ENCODE measurements at regions not wholly inside any gene's neighbourhood (a gene's known extent, or its start where the extent isn't known, plus 50 kb on each side); places are given as distances from the start of the nearest gene placed in this dataset.
"Not testable (repeated sequence)": the region's sequence is repeated elsewhere in the genome, so short reads cannot be mapped to it uniquely, and the experiment has no call there.

GRCh38 chr13:63541336-63541735 is 2125.7 kb upstream of the PCDH20 start:
- DNase-seq (ENCODE audit: low spot score), result no peak

- no peak for DNase-seq (ENCODE audit: low spot score)
Observed at GRCh38 chr13:63540061-63540460, 2124.4 kb upstream of the PCDH20 start.

- DNase-seq (ENCODE audit: low spot score), result no peak
Observed at GRCh38 chr13:63517371-63517770, 2101.7 kb upstream of the PCDH20 start.

GRCh38 chr13:63516124-63516523 is 2100.5 kb upstream of the PCDH20 start:
- DNase-seq (ENCODE audit: low spot score), result no peak

GRCh38 chr13:63514886-63515285 is 2099.2 kb upstream of the PCDH20 start:
- no peak for DNase-seq (ENCODE audit: low spot score)

DNA sequence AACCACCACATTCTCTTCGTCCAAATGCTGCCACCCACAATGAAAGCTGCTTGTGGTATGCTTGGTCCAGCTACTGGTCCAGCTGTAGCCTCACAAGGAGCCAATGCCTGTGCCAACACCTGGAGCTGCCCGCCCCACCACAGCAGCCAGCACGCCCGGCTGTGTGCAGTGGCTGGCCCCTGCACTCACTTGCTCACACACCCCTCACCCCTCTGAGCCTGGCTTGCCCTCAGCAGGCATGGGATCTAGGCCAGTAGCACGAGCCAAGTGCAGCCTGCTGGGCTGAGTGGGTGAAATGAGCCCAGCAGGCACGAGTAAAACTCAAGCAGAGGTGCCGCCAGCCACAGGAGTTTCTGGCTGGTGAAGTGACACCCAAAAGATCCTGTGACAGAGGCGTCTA is 2096.4 kb upstream of the PCDH20 start:
- no peak for DNase-seq (ENCODE audit: low spot score)

GRCh38 chr13:63501702-63502101 is 2086.1 kb upstream of the PCDH20 start:
- DNase-seq (ENCODE audit: low spot score), result no peak

DNA sequence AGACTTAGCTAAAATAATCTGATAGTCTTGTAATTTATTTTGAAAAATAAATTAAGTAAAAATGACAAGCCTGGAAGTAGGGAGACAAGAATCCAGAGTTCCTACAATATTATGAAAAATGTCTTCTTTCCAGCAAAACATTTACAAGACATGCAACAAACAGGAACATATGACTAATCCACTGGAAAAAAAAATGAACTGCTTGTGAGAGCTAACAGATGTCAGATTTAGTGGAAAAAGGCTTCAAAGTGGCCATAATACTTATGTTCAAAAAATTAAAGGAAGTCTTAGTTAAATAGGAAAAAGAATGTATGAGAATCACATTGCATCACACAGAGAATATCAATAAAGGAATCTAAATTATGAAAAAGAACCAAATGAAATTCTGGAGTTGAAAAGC is 2082.0 kb upstream of the PCDH20 start:
- DNase-seq (ENCODE audit: low spot score), result no peak

DNA sequence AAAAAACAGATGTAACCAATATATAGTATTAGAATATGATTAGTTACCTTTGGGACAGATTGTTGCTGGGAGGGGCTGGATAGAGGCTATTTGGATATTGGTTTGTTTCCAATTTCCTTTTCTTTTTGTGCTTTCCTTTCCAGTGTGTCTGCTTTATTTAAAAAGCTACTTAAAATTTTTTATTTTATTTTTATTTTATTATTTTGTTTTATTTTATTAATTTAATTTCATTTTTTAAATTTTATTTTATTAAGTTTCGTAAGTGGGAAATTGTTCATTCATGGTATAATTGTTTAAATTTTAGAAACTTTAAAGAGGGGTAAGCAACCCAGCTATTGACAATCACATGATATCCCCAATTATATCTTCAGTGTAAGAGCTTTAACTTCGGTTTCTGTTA is 2077.0 kb upstream of the PCDH20 start:
- DNase-seq (ENCODE audit: low spot score), result no peak

GRCh38 chr13:63490149-63490548 is 2074.5 kb upstream of the PCDH20 start:
- DNase-seq (ENCODE audit: low spot score), result no peak

DNA sequence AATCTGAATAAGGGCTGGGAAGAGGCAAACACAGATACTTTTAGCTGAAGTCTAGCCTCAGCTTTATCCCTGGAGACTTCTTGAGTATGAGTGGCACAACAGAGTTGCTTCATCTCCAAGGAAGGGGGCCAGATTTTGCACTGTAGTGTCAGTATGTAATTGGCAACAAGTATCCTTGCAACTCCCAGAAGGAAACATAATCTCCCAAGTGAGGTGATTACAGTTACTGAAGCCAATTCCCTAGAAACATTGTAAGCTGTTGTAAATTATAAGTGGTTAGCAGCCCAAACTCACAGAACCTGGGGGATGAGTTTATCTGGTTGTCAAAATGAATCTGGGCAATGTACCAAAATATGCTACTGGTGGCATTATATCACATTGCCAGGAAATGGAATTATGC is 2065.7 kb upstream of the PCDH20 start:
- DNase-seq (ENCODE audit: low spot score), result no peak

DNA sequence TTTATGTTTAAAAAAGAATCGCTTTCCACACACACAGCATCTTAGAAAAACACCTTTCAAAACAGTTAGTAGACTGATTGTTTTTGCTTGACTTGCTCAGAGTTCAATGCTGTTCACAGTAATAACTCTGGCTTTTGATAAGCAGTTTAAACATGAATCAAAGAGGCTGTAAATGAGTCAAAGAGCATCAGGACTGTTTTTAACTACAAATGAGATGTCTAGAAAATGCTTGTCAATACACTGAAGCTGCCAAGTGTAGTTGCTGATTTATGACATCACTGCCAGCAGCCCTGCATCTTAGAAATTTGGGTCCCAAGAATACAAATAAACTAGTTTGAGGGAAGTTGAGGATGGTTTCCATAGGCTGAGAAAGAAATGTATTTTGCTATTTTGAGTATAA is 2057.1 kb upstream of the PCDH20 start:
- DNase-seq (ENCODE audit: low spot score), result no peak

DNA sequence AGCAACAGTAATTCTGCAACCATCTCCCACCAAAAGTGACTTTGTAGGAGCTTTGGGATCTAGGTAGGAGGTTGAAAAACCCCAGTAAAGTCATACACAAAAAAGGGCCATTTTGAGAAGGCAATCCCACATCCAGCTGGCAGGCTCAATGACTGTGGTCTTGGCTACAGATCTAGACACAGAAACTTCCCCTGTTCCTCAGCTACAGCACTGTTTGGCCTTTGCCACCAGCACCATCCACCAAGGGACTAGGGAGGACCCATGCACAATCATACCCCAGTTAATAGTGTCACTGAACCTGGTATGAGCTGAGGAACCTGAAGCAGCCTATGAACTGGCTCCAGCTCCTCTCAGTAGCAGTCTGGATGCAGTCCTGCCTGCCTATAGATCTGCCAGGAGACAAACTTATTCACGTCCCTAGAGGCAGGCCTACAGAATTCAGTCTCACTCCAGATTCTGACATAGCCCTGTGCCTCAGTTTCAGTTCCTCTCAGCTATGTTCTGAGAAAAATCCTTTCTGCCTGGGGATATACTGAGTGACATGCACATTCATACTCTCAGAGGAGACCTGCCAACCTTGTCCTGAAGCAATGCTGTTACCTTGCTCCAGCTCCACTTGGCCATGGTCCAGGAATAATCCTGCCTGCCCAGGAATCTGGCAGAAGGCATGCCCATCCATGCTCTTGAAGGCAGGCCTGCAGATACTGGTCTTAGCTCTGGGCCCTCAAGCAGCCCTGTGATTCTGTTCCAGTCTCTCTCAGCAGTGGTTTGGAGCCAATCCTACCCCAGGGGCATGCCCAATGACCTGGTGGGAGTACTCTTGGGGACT is 2048.3 kb upstream of the PCDH20 start:
- DNase-seq (ENCODE audit: low spot score), result no peak

DNA sequence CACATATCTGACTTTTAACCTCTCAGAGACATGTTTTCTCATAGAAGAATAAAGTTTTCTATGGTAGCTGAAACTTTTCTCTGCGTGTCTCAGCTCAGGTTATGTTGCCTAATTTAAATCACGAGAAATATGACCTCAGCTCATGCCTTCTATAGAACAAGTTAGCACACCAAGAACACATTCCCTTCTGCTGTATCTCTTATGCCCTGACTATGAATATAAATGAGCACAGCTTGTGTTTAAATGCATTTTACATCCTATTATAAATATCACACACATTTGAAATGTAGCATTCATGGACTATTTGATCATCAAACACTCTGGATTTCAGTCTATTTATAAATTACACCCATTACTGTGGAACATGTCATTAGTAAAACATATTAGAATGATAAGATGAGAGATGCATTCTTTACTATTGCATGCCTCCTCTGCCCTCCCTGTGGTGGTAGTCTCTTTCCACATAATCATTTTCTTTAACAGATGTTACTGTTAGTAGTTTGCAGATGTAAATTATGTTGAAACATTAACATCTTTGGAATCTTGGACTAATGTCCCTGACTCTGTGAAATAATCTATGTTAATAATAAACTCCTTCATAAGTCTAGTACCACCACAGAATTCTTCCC is 2044.9 kb upstream of the PCDH20 start:
- DNase-seq (ENCODE audit: low spot score), result no peak

GRCh38 chr13:63457186-63457585 is 2041.5 kb upstream of the PCDH20 start:
- DNase-seq (ENCODE audit: low spot score), result no peak

- no peak for DNase-seq (ENCODE audit: low spot score)
Observed at GRCh38 chr13:63455938-63456337, 2040.3 kb upstream of the PCDH20 start.

GRCh38 chr13:63449550-63449949 is 2033.9 kb upstream of the PCDH20 start:
- no peak for DNase-seq (ENCODE audit: low spot score)

DNA sequence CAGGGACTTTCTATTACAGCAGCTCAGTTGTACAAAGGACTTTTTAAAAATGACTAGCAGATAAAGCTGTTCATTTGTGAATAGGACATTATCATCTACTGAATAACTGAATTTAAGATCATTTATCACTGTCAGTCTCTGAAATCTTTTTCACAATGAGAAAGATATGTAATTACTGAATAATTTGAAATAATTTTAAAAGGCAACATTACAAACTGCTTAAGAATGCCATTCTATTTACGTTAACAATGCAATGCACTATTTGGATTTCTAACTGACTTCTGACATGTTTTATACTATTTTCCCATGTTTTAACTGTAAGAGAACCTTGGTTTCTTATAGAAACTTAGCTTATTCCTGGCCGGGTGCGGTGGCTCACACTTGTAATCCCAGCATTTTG is 2033.0 kb upstream of the PCDH20 start:
- DNase-seq (ENCODE audit: low spot score), result no peak

DNA sequence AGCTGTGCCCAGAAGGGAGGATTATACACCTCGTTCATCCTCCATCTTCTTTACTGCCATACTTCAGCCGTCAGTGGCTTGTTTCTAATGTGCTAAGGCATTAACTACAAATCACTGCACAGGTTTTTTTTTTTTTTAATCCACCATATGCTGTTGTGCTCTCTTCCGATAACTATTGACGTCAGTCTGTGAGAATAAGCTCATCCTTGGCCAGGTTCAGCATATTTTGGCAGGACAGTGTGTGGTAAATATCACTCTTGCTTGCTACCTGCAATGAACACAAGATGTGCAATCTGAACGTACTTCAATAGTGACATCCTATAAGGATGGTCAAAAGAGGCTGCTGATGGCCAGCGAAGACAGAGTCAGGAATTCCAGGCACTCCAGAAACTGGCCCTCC is 2030.7 kb upstream of the PCDH20 start:
- DNase-seq (ENCODE audit: low spot score), result no peak

- DNase-seq (ENCODE audit: low spot score), result not testable (repeated sequence)
Observed at GRCh38 chr13:63444225-63444624, 2028.6 kb upstream of the PCDH20 start.

DNA sequence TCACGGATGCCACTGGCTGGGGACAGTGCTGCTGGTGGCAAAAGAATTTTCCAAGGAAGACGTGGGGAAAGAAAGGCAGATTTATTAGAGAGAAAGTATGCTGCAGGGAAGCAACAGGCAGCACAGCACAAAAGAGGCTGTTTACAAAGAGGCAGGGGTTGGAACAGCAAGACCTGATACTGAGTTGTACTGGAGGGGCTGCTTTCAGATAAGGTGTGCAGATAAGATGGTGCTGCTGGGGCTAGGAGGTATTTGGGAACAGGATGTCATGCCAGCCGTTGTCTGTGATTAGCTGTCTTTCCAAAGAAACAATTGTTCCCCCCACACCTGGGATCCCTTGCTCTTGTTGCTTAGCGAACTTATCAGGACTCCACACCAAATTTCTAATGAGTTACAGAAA is 2023.3 kb upstream of the PCDH20 start:
- DNase-seq (ENCODE audit: low spot score), result no peak

- DNase-seq (ENCODE audit: low spot score), result no peak
Observed at GRCh38 chr13:63436325-63436668, 2020.6 kb upstream of the PCDH20 start.

DNA sequence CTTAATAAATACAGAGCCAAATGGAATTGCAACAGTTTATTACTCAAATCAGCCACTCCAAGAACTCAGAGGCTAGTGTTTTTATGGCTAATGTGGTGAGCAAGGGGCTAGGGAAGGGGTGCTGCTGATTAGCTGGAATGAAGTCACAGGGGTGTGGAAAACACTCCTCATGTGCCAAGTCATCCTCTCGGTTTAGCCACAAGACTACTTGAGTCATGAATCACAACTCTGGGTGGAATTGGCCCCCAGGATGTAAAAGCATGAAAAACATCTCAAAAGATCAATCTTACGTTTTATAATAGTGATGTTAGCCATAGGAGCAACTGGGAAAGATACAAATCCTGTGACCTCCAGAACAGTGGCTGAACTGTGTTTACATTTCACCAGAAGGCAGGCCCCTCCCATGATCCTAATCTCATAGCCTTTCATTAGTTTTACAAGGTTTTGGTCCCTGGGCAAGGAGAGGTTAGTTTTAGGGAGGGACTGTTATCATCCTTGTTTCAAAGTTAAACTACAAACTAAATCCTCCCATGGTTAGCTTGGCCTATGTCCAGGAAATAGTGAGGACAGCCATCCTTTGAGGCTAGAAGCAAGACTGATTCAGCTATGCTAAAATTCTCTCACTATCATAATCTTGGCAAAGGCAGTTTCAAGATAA is 2020.1 kb upstream of the PCDH20 start:
- no peak for DNase-seq (ENCODE audit: low spot score)

All from activated CD4-positive, alpha-beta T cell treated with anti-CD3 and anti-CD28 coated beads, Interleukin-2, Interleukin-4, amounts not matched to agents 100 ng/mL and 50 ng/mL, durations not matched to agents 16 hours and 8 hours (primary cell).